ENCODE measurements at regions not wholly inside any gene's neighbourhood (a gene's known extent, or its start where the extent isn't known, plus 50 kb on each side); places are given as distances from the start of the nearest gene placed in this dataset.
"Not testable (repeated sequence)": the region's sequence is repeated elsewhere in the genome, so short reads cannot be mapped to it uniquely, and the experiment has no call there.

- ChIA-PET POLR2A (no interaction called here), CTCF (no interaction called here)
- no peak for TF ChIP-seq FOXK2 (IDR thresholded peaks at IDR 0.05)
- no peak for TF ChIP-seq TARDBP (IDR thresholded peaks at IDR 0.05)
- TF ChIP-seq L3MBTL2 (conservative IDR thresholded peaks at IDR 0.05): no peak
- no peak for TF ChIP-seq BHLHE40 (IDR thresholded peaks at IDR 0.05; ENCODE audit: borderline replicate concordance)
- no peak for TF ChIP-seq CTBP1 (IDR thresholded peaks at IDR 0.05; ENCODE audit: borderline replicate concordance)
- no peak for TF ChIP-seq FOXA1 (IDR thresholded peaks at IDR 0.05)
- TF ChIP-seq SUZ12 (IDR thresholded peaks at IDR 0.05): no peak
- TF ChIP-seq LEF1 (IDR thresholded peaks at IDR 0.05; ENCODE audit: borderline replicate concordance): no peak
- TF ChIP-seq SP1 (IDR thresholded peaks at IDR 0.05): no peak
- no peak for TF ChIP-seq FOXM1 (IDR thresholded peaks at IDR 0.05; ENCODE audit: borderline replicate concordance)
- no peak for TF ChIP-seq HDGF (IDR thresholded peaks at IDR 0.05; ENCODE audit: borderline replicate concordance)
- TF ChIP-seq PKNOX1 (IDR thresholded peaks at IDR 0.05): no peak
- TF ChIP-seq ZNF384 (IDR thresholded peaks at IDR 0.05): no peak
- TF ChIP-seq NFRKB (IDR thresholded peaks at IDR 0.05): no peak
- no peak for TF ChIP-seq ELF4 (IDR thresholded peaks at IDR 0.05)
- no peak for TF ChIP-seq ARNT (IDR thresholded peaks at IDR 0.05)
- no peak for DNase-seq (ENCODE audit: extremely low spot score)
Measured at GRCh38 chr1:166692346-166692745, 146.9 kb upstream of the POGK start.

GRCh38 chr1:166693158-166693557 is 146.1 kb upstream of the POGK start:
- ChIA-PET CTCF (interaction anchor here (0.6 kb wide), 1 partner anchor 9 kb away, joined by 3 read pairs; no protein-coding TSS in a partner anchor), POLR2A (no interaction called here)
- TF ChIP-seq SUZ12 (IDR thresholded peaks at IDR 0.05) (no peak), TARDBP (IDR thresholded peaks at IDR 0.05) (no peak), FOXM1 (IDR thresholded peaks at IDR 0.05; ENCODE audit: borderline replicate concordance) (no peak), CTBP1 (IDR thresholded peaks at IDR 0.05; ENCODE audit: borderline replicate concordance) (no peak), PKNOX1 (IDR thresholded peaks at IDR 0.05) (no peak), NFRKB (IDR thresholded peaks at IDR 0.05) (no peak), SP1 (IDR thresholded peaks at IDR 0.05) (no peak), BHLHE40 (IDR thresholded peaks at IDR 0.05; ENCODE audit: borderline replicate concordance) (no peak), L3MBTL2 (conservative IDR thresholded peaks at IDR 0.05) (no peak), ZNF384 (IDR thresholded peaks at IDR 0.05) (no peak), FOXA1 (IDR thresholded peaks at IDR 0.05) (no peak), ELF4 (IDR thresholded peaks at IDR 0.05) (no peak)
- no peak for DNase-seq (ENCODE audit: extremely low spot score)

- TF ChIP-seq NFRKB (IDR thresholded peaks at IDR 0.05) (no peak), PKNOX1 (IDR thresholded peaks at IDR 0.05) (no peak), FOXA1 (IDR thresholded peaks at IDR 0.05) (no peak), ZNF384 (IDR thresholded peaks at IDR 0.05) (no peak), LEF1 (IDR thresholded peaks at IDR 0.05; ENCODE audit: borderline replicate concordance) (no peak), FOXK2 (IDR thresholded peaks at IDR 0.05) (no peak), ELF4 (IDR thresholded peaks at IDR 0.05) (no peak)
- CTCF ChIA-PET: interaction anchor here (0.6 kb wide), 1 partner anchor 9 kb away, joined by 3 read pairs; no protein-coding TSS in a partner anchor
- POLR2A ChIA-PET: no interaction called here
- DNase-seq (ENCODE audit: extremely low spot score): no peak
Measured at GRCh38 chr1:166693673-166694297, 145.5 kb upstream of the POGK start.

GRCh38 chr1:166695115-166695514 is 144.2 kb upstream of the POGK start:
- TF ChIP-seq L3MBTL2 (conservative IDR thresholded peaks at IDR 0.05) (no peak), HDGF (IDR thresholded peaks at IDR 0.05; ENCODE audit: borderline replicate concordance) (no peak), LEF1 (IDR thresholded peaks at IDR 0.05; ENCODE audit: borderline replicate concordance) (no peak), ZNF384 (IDR thresholded peaks at IDR 0.05) (no peak), SUZ12 (IDR thresholded peaks at IDR 0.05) (no peak), FOXM1 (IDR thresholded peaks at IDR 0.05; ENCODE audit: borderline replicate concordance) (no peak), FOXK2 (IDR thresholded peaks at IDR 0.05) (no peak), NFRKB (IDR thresholded peaks at IDR 0.05) (no peak), PKNOX1 (IDR thresholded peaks at IDR 0.05) (no peak), TARDBP (IDR thresholded peaks at IDR 0.05) (no peak), ARNT (IDR thresholded peaks at IDR 0.05) (no peak), ELF4 (IDR thresholded peaks at IDR 0.05) (no peak), BHLHE40 (IDR thresholded peaks at IDR 0.05; ENCODE audit: borderline replicate concordance) (no peak)
- ChIA-PET POLR2A (no interaction called here), CTCF (no interaction called here)
- DNase-seq (ENCODE audit: extremely low spot score): no peak

- DNase-seq (ENCODE audit: extremely low spot score); POLR2A ChIA-PET; CTCF ChIA-PET: not testable (repeated sequence)
Measured at GRCh38 chr1:166695834-166696233, 143.4 kb upstream of the POGK start.

GRCh38 chr1:166698771-166699170 is 140.5 kb upstream of the POGK start:
- CTCF ChIA-PET: no interaction called here

More at GRCh38 chr1:166698771-166699170, 140.5 kb upstream of the POGK start:
- POLR2A ChIA-PET: no interaction called here
- TF ChIP-seq FOXK2 (IDR thresholded peaks at IDR 0.05) (no peak), HDGF (IDR thresholded peaks at IDR 0.05; ENCODE audit: borderline replicate concordance) (no peak)
- DNase-seq (ENCODE audit: extremely low spot score): no peak
